Glutamatergic neuron (in vitro differentiated cells): ENCODE measurements at regions not wholly inside any gene's neighbourhood (a gene's known extent, or its start where the extent isn't known, plus 50 kb on each side); places are given as distances from the start of the nearest gene placed in this dataset.

Source experiments
- DNase-seq: peaks from one replicate; pipeline ENCODE4 v3.0.0; 2022
- H3K27ac Mint-ChIP-seq: one replicate; pipeline ENCODE4 v1.8.0; 2020; ENCODE audit warnings: mild to moderate bottlenecking, mixed read lengths, inconsistent platforms; ENCODE audit not compliant: unreplicated experiment
- H3K27me3 Mint-ChIP-seq: one replicate; pipeline ENCODE4 v1.8.0; 2020; ENCODE audit warnings: mild to moderate bottlenecking, moderate library complexity, mixed read lengths, inconsistent platforms; ENCODE audit not compliant: unreplicated experiment
- H3K36me3 Mint-ChIP-seq: one replicate; pipeline ENCODE4 v1.8.0; 2020; ENCODE audit warnings: mild to moderate bottlenecking, mixed read lengths, inconsistent platforms; ENCODE audit not compliant: unreplicated experiment
- H3K4me1 Mint-ChIP-seq: one replicate; pipeline ENCODE4 v1.8.0; 2020; ENCODE audit warnings: mild to moderate bottlenecking, low read depth, mixed read lengths, inconsistent platforms; ENCODE audit not compliant: unreplicated experiment
- H3K4me3 Mint-ChIP-seq: one replicate; pipeline ENCODE4 v1.8.0; 2020; ENCODE audit warnings: mild to moderate bottlenecking, mixed read lengths, inconsistent platforms; ENCODE audit not compliant: unreplicated experiment
- H3K9me3 Mint-ChIP-seq: one replicate; pipeline ENCODE4 v1.8.0; 2020; ENCODE audit warnings: mild to moderate bottlenecking, moderate library complexity, mixed read lengths, inconsistent platforms; ENCODE audit not compliant: unreplicated experiment
- CTCF ChIP-seq: fragments of 200-600 bp; sonication (generic); IDR thresholded peaks from one replicate; pipeline ENCODE4 v1.5.0; 2021; ENCODE audit not compliant: partially characterized antibody, unreplicated experiment

DNA sequence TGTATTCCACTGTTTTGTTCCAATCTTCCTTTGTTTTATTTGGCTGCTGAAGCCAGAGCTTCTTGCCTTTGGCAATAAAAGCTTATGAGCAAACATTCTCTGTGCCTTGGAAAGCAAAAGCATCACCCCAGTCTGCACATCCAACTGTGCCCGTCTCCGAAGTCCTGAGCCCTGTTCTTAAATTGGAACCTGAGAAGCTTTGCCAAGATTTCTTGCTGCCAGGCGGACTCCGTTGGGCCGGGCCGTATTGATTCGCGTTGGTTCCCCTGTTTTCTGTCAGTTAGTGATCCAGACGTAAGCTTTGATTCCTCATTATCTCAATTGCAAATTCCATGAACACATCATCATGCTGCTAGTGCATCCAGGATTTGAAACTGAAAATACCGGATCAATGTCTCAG lies 793.0 kb downstream of the OLFM4 start:
- H3K36me3 Mint-ChIP-seq = no peaks in the 10 kb centered on the region
- no peaks in the 10 kb centered on the region for H3K27me3 Mint-ChIP-seq
- DNase-seq = peak; percentile 10
- no peaks in the 10 kb centered on the region for H3K9me3 Mint-ChIP-seq
- H3K4me3 Mint-ChIP-seq = no peak overlapping the region
- TF ChIP-seq CTCF = no peak
- H3K4me1 Mint-ChIP-seq = no peaks in the 10 kb centered on the region
- H3K27ac Mint-ChIP-seq = no peak overlapping the region

- no peak for TF ChIP-seq CTCF
- no peak overlapping the region for H3K27ac Mint-ChIP-seq
- H3K36me3 Mint-ChIP-seq = no peaks in the 10 kb centered on the region
- no peaks in the 10 kb centered on the region for H3K27me3 Mint-ChIP-seq
- H3K4me1 Mint-ChIP-seq = no peaks in the 10 kb centered on the region
- no peak overlapping the region for H3K4me3 Mint-ChIP-seq
- no peak for DNase-seq
- H3K9me3 Mint-ChIP-seq = no peaks in the 10 kb centered on the region
These were observed 793.5 kb downstream of the OLFM4 start for GRCh38 chr13:53822136-53822535.

DNA sequence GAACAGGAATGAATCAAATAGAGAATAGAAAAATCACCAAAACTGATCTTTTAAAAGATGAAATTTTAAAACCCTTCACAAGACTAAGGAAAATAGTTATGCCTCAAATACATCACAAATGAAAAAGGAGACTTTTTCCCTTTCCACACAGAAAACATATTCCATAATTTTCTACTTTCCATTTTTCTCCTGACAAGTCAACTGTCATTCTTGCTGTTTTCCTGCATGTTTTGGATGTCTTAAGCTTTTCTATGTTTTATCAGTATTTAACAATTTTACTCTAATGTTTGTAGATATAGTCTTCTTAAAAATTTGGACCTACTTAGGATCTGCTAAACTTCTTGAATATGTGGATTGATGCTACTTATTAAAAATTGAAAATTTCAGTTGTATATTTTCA lies 810.8 kb downstream of the OLFM4 start:
- H3K9me3 Mint-ChIP-seq = no peaks in the 10 kb centered on the region
- no peaks in the 10 kb centered on the region for H3K27me3 Mint-ChIP-seq
- no peak overlapping the region for H3K4me3 Mint-ChIP-seq
- DNase-seq = no peak
- no peak for TF ChIP-seq CTCF
- H3K36me3 Mint-ChIP-seq = no peaks in the 10 kb centered on the region
- H3K4me1 Mint-ChIP-seq = no peaks in the 10 kb centered on the region
- H3K27ac Mint-ChIP-seq = no peak overlapping the region

GRCh38 chr13:53844473-53845146 lies 816.0 kb downstream of the OLFM4 start:
- no peaks in the 10 kb centered on the region for H3K36me3 Mint-ChIP-seq
- DNase-seq = no peak
- no peak overlapping the region for H3K4me3 Mint-ChIP-seq
- no peak overlapping the region for H3K27ac Mint-ChIP-seq
- H3K4me1 Mint-ChIP-seq = peaks cover 3% of the 10 kb centered on the region
- H3K9me3 Mint-ChIP-seq = no peaks in the 10 kb centered on the region
- no peak for TF ChIP-seq CTCF
- peaks cover 6% of the 10 kb centered on the region for H3K27me3 Mint-ChIP-seq

- no peaks in the 10 kb centered on the region for H3K36me3 Mint-ChIP-seq
- TF ChIP-seq CTCF = no peak
These were observed 818.9 kb downstream of the OLFM4 start for GRCh38 chr13:53847502-53847901.

More at GRCh38 chr13:53847502-53847901, 818.9 kb downstream of the OLFM4 start:
- peaks cover 3% of the 10 kb centered on the region for H3K4me1 Mint-ChIP-seq
- H3K27me3 Mint-ChIP-seq = peaks cover 6% of the 10 kb centered on the region
- no peak overlapping the region for H3K4me3 Mint-ChIP-seq
- no peak overlapping the region for H3K27ac Mint-ChIP-seq
- DNase-seq = no peak
- H3K9me3 Mint-ChIP-seq = no peaks in the 10 kb centered on the region
